Fibroblast of skin of right quadriceps (primary cell): ENCODE measurements at regions not wholly inside any gene's neighbourhood (a gene's known extent, or its start where the extent isn't known, plus 50 kb on each side); places are given as distances from the start of the nearest gene placed in this dataset.

ENCODE experiments used
- DNase-seq: peaks from one replicate; pipeline ENCODE4 v3.0.0-alpha.2; 2013

- DNase-seq, result no peak
Observed at GRCh38 chr7:93632371-93632770, 57.8 kb upstream of the CALCR start.

DNA sequence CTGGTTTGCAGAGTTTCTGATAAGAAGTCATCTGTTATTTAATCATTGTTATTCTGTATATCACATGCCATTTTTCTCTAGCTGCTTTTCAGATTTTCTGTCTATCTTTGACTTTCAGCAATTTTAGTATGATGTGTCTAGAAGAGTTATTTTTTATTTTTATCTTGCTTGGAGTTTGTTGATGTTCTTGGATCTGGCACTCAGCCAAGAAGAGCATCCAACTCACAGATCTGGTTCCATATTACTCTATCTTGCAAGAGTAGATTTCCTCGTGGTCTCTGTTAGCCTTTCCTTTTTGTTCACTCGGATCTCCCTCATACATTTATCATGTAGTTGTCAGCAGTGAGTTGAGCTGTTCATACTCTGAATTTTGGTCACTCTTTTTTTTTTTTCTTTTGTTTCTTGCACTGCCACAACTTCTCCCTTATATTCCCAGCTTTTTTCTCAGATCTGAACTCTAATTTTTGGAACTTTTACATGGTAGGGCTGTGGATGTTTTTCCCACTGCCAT, 54.8 kb upstream of the CALCR start:
- no peak for DNase-seq

GRCh38 chr7:93626869-93627268, 52.3 kb upstream of the CALCR start:
- DNase-seq, result no peak
